Activated CD4-positive, alpha-beta memory T cell treated with anti-CD3 and anti-CD28 coated beads, Interleukin-2, amount 10 ng/mL, durations not matched to agents 7 days and 5 days (primary cell): ENCODE measurements at regions not wholly inside any gene's neighbourhood (a gene's known extent, or its start where the extent isn't known, plus 50 kb on each side); places are given as distances from the start of the nearest gene placed in this dataset.
"Not testable (repeated sequence)": the region's sequence is repeated elsewhere in the genome, so short reads cannot be mapped to it uniquely, and the experiment has no call there.

Source experiments
- CTCF ChIA-PET: fragments of 350-600 bp; sonication (Branson Sonifier 250); formaldehyde crosslinking; loops from one replicate; lab custom pipeline; 2021; ENCODE audit warnings: antibody characterized with exemption, inconsistent platforms; lab: Charles Lee
- POLR2A ChIA-PET: fragments of 350-600 bp; sonication (Branson Sonifier 250); formaldehyde crosslinking; loops from one replicate; lab custom pipeline; 2021; ENCODE audit warnings: antibody characterized with exemption; lab: Charles Lee
- DNase-seq: peaks from one replicate; pipeline ENCODE4 v3.0.0-alpha.2; 2020
- H3K27ac Mint-ChIP-seq: one replicate; pipeline ENCODE4 v1.8.0; 2021; ENCODE audit warnings: mild to moderate bottlenecking, mixed read lengths
- H3K27me3 Mint-ChIP-seq: one replicate; pipeline ENCODE4 v1.8.0; 2021; ENCODE audit warnings: mixed read lengths
- H3K36me3 Mint-ChIP-seq: one replicate; pipeline ENCODE4 v1.8.0; 2021; ENCODE audit warnings: low read depth, mixed read lengths
- H3K4me1 Mint-ChIP-seq: one replicate; pipeline ENCODE4 v1.8.0; 2021; ENCODE audit warnings: mixed read lengths
- H3K4me3 Mint-ChIP-seq: one replicate; pipeline ENCODE4 v1.8.0; 2021; ENCODE audit warnings: mild to moderate bottlenecking, mixed read lengths
- H3K9me3 Mint-ChIP-seq: one replicate; pipeline ENCODE4 v1.8.0; 2021; ENCODE audit warnings: mixed read lengths

DNA sequence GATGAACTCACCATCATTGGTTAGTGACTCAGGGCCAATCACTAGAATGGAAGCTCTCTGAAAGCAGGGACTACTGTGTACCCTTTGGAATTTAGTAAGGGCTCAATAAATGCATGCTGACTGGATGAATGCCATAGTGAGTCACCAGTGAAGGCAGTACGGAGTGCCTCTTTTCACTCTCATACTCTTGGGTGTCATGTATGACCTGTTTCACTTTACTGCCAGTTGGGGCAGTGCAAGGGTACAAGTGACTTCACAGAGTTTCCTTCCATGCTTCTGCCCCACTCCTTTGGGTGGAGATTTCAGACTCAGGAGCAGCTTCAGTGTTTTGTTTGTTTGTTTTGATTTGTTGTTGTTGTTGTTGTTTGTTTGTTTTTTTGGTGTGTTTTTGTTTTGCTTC lies 57.7 kb downstream of the SOX3 start:
- no peaks in the 10 kb centered on the region for H3K27me3 Mint-ChIP-seq
- no peak overlapping the region for H3K27ac Mint-ChIP-seq
- H3K4me3 Mint-ChIP-seq, result no peak overlapping the region
- no peaks in the 10 kb centered on the region for H3K4me1 Mint-ChIP-seq
- no peaks in the 10 kb centered on the region for H3K9me3 Mint-ChIP-seq
- POLR2A ChIA-PET, result no interaction called here
- no peaks in the 10 kb centered on the region for H3K36me3 Mint-ChIP-seq
- CTCF ChIA-PET, result no interaction called here
- no peak for DNase-seq

DNA sequence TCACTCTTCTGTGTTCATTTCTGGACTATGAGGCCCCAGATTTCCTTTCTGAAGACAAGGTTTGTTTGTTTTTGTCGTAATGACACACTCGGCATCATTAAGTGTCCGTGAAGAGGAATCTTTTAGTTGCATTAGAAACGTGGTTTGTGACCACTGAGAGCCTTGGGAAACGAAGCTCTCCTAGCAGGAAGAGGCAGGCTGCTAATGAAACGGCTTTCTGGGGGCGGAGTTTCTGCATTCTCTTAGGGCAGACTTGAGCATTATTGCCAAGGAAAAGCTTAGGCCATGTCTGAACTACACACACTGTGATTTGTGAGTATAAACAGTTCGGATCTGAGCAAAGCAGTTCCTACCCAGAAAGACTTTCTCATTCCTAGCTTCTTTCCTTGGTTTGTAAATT lies 64.0 kb downstream of the SOX3 start:
- DNase-seq, result no peak
- Mint-ChIP-seq H3K4me3 (no peak overlapping the region), H3K36me3 (no peaks in the 10 kb centered on the region), H3K9me3 (no peaks in the 10 kb centered on the region), H3K27ac (no peak overlapping the region), H3K4me1 (no peaks in the 10 kb centered on the region), H3K27me3 (no peaks in the 10 kb centered on the region)
- ChIA-PET POLR2A (no interaction called here), CTCF (no interaction called here)

DNA sequence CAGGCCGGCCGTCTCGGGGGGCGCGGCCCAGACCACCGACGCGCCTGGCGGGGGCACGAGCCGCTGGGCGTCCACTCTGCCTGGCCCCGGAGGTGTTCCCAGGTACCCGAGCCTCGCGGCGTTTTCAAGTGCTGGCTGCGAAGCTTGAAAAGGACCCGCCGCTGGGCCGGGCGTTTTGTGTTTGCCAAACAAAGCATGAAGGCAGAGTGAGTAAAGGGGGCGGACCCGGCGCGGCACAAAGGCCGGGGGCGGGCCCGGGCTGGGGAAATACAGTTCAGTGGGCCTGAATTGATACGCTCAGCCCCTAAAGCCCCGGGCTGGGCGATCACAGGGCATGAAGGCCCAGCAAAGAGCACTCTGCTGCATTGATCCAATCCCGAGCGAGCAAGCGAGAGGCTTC lies 65.4 kb downstream of the SOX3 start:
- H3K9me3 Mint-ChIP-seq, result no peaks in the 10 kb centered on the region
- H3K27me3 Mint-ChIP-seq, result no peaks in the 10 kb centered on the region
- no peak overlapping the region for H3K27ac Mint-ChIP-seq
- H3K4me3 Mint-ChIP-seq, result no peak overlapping the region
- DNase-seq, result no peak
- no peaks in the 10 kb centered on the region for H3K4me1 Mint-ChIP-seq
- POLR2A ChIA-PET, result no interaction called here
- CTCF ChIA-PET, result no interaction called here
- H3K36me3 Mint-ChIP-seq, result no peaks in the 10 kb centered on the region

DNA sequence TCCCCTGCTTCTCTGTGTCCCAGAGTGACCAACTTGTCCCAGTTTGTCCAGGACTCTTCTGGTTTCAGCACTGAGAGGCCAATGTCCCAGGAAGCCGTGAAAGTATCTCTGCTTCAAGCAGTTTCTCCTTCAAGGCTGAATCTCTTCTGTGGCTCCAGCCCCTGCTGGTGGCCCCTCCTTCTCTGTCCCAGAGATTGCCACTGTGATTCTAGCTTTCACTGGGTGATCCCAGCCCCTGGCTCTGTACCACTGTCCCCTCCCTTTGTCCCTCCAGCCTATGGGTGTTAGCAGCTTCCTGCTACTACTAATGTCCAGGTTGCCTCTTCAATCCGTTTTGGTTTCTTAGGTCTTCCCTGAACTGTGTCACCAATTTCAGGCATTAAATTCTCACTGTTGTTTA lies 70.5 kb downstream of the SOX3 start:
- DNase-seq, result no peak
- Mint-ChIP-seq H3K27me3 (no peaks in the 10 kb centered on the region), H3K27ac (no peak overlapping the region), H3K4me3 (no peak overlapping the region), H3K36me3 (no peaks in the 10 kb centered on the region), H3K9me3 (no peaks in the 10 kb centered on the region), H3K4me1 (no peaks in the 10 kb centered on the region)
- CTCF ChIA-PET, result no interaction called here
- POLR2A ChIA-PET, result no interaction called here

DNA sequence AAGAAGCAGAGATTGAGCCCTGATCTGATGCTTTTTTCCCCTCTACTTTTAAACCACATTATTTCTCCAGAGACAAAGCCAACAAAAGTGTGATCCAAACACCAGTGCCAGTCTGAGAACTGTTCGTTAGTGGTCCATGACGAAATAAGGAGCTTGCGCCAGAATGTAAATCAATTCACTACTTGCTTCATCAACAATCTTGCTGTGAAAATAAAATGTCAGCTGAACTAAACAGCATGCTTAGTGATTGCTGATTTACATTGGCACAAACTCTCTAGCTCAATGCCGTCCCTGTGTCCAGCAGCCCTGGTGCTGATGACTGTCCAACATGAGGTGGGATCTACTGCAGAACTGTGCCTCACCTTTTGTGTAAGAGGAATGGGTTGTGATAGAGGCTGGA lies 71.3 kb downstream of the SOX3 start:
- Mint-ChIP-seq H3K9me3 (no peaks in the 10 kb centered on the region), H3K27me3 (no peaks in the 10 kb centered on the region), H3K27ac (no peak overlapping the region), H3K4me1 (no peaks in the 10 kb centered on the region), H3K4me3 (no peak overlapping the region), H3K36me3 (no peaks in the 10 kb centered on the region)
- ChIA-PET POLR2A (no interaction called here), CTCF (no interaction called here)
- no peak for DNase-seq

DNA sequence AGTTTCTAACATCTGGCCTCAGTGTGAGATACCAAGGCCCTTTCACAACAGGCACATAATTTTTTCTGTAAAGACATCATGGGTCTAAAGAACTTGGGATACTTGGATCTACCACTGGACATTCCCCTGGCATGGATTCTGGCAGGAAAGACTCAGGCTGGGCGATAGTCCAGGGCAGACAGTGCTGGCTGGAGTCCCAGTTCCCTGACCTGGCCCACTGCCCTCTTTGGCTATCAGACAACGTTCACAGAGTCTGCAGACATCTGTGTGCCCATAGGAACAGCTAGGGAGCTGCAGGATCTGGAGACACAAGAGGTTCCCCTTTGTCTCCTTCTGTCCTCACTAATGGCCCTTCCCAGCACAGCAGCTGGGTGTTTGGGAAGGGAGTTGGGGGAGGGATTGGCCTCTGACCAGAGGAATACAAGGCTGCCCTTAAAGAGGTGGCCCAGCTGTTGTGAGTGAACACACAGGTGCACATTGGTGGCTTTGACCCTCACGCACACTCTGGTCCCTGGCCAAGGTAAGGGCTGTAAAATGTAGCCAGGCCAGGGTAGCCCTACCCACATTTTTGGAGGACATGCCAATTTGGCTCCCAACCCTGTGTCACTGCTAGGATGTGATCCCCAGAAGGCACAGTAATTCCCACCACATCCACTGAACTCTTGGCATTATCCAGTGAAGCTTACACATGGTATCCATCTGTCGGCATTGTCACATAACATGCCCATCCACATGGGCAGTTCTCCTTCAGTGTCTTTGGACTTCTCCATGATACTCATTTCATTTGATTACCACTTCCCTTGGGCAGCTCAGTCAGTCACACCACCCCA lies 72.3 kb downstream of the SOX3 start:
- Mint-ChIP-seq H3K4me1 (no peaks in the 10 kb centered on the region), H3K36me3 (no peaks in the 10 kb centered on the region), H3K27ac (no peak overlapping the region), H3K27me3 (no peaks in the 10 kb centered on the region), H3K4me3 (no peak overlapping the region), H3K9me3 (no peaks in the 10 kb centered on the region)
- POLR2A ChIA-PET, result no interaction called here
- no peak for DNase-seq
- CTCF ChIA-PET, result no interaction called here

DNA sequence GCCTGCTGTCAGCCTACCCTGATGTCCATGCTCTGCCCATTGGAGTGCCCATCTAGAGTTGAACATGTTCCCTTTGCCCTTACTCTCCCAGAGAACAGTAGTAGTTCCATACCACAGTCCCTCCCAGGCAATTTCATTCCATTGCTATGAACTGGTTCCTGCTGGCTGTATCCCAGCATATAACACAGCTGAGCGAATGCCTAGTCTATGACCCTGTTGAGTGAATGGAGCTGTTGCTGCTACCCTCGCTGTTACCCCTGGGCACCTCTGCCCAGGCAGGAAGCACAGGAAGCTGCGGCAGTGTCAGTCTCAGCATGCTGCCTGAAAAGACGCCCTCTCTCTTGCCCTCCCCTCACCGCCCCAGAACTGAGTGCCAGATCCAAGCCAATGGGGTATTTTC lies 73.3 kb downstream of the SOX3 start:
- no peaks in the 10 kb centered on the region for H3K9me3 Mint-ChIP-seq
- no peak overlapping the region for H3K27ac Mint-ChIP-seq
- H3K36me3 Mint-ChIP-seq, result no peaks in the 10 kb centered on the region
- CTCF ChIA-PET, result no interaction called here
- no peaks in the 10 kb centered on the region for H3K27me3 Mint-ChIP-seq
- no peak for DNase-seq
- POLR2A ChIA-PET, result no interaction called here
- no peak overlapping the region for H3K4me3 Mint-ChIP-seq
- H3K4me1 Mint-ChIP-seq, result no peaks in the 10 kb centered on the region

DNA sequence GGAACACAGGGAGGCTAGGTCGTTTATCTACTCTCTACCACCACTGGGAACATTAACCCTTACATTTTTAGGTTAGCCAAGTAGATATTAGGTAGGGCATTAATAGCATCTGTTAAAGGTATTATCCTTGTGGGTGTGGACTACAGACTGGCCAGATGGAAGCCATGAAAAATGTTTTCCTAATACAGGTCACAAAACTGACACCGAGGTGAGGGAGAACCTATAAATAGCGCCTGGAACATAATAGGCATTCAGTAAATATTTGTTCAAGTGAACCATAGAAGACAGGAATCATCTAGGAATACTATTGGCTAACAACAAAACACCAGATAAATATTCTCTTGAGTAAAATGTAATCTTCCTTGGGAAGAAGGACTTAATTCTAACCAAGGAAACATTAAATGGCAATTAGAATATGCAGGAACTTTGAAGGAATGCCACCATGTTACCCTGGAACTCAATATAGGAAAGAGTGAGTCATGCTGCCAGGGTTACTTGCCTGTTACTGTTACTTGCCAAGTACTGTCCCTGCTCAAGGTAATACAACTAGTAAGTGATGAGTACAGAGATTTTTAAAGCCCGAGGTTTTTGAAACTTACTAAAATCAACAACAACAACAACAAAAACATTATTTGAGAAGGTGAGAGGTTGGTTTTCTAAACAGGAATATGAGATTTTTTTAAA lies 79.0 kb downstream of the SOX3 start:
- no peak overlapping the region for H3K27ac Mint-ChIP-seq
- POLR2A ChIA-PET, result no interaction called here

DNA sequence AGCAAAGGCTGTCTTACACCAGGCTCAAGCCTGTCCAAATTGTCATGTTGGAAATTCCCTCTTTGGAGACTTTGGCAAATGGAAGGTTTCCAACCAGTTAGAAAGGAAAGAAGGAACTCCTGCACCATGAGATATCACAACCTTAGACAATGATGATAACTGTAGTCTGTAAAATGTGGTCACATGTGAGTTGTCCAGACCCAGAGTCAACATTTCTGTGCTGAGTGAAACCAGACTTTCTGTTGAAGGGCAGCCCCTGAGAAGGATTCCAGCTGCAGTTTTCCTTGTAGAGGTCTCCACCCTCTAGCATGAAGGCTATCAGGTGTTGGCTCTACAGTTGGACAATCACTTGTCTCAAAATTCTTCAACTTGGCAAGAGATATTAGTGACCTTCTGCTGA lies 82.4 kb downstream of the SOX3 start:
- Mint-ChIP-seq H3K27me3 (no peaks in the 10 kb centered on the region), H3K27ac (no peak overlapping the region), H3K4me1 (no peaks in the 10 kb centered on the region), H3K4me3 (no peak overlapping the region), H3K9me3 (no peaks in the 10 kb centered on the region), H3K36me3 (no peaks in the 10 kb centered on the region)
- ChIA-PET POLR2A (no interaction called here), CTCF (no interaction called here)
- DNase-seq, result no peak

More for the DNA sequence above, 79.0 kb downstream of the SOX3 start:
- Mint-ChIP-seq H3K4me3 (no peak overlapping the region), H3K9me3 (no peaks in the 10 kb centered on the region), H3K27me3 (no peaks in the 10 kb centered on the region), H3K36me3 (no peaks in the 10 kb centered on the region), H3K4me1 (no peaks in the 10 kb centered on the region)
- CTCF ChIA-PET, result no interaction called here
- DNase-seq, result no peak

DNA sequence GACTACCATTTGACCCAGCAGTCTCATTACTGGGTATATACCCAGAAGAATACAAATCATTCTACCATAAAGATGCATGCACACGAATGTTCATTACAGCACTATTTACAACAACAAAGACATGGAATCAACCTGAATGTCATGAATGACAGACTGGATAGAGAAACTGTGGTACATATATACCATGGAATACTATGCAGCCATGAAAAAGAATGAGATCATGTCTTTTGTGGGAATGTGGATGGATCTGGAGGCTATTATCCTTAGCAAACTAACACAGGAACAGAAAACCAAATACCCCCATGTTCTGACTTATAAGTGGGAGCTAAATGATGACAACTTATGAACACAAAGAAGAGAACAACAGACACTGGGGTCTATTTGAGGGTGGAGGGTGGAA lies 102.7 kb downstream of the SOX3 start:
- H3K36me3 Mint-ChIP-seq, H3K27me3 Mint-ChIP-seq, POLR2A ChIA-PET, CTCF ChIA-PET, H3K9me3 Mint-ChIP-seq, H3K27ac Mint-ChIP-seq, H3K4me1 Mint-ChIP-seq, H3K4me3 Mint-ChIP-seq, DNase-seq: not testable (repeated sequence)

DNA sequence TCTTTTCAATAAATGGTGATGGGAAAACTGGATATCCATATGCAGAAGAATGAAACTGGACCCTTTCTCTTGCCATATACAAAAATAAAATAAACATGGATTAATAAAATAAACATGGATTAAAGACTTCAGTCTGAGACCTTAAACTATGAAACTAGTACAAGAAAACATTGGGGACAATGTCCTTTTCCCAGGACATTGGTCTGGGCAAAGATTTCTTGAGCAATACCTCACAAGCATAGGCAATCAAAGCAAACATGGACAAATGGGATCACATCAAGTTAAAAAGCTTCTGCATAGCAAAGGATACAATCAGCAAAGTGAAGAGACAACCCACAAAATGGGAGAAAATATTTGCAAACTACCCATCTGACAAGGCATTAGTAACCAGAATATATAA lies 108.5 kb downstream of the SOX3 start:
- H3K36me3 Mint-ChIP-seq, H3K4me1 Mint-ChIP-seq, DNase-seq, H3K27ac Mint-ChIP-seq, CTCF ChIA-PET, H3K4me3 Mint-ChIP-seq, POLR2A ChIA-PET, H3K27me3 Mint-ChIP-seq, H3K9me3 Mint-ChIP-seq: not testable (repeated sequence)

DNA sequence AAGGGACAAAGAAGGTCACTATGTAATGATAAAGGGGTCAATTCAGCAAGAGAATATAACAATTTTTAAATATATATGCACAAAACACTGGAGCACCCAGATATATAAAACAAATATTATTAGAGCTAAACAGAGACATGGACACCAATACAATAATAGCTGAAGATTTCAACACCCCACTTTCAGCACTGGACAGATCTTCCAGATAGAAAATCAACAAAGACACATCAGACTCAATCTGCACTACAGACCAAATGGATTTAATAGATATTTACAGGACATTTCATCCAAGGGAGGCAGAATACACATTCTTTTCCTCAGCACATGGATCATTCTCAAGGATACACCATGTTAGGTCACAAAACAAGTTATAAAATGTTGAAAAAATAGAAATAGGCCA lies 111.4 kb downstream of the SOX3 start:
- Mint-ChIP-seq H3K27ac (no peak overlapping the region), H3K4me3 (no peak overlapping the region), H3K4me1 (no peaks in the 10 kb centered on the region), H3K27me3 (no peaks in the 10 kb centered on the region), H3K9me3 (no peaks in the 10 kb centered on the region), H3K36me3 (no peaks in the 10 kb centered on the region)
- ChIA-PET CTCF (no interaction called here), POLR2A (no interaction called here)
- no peak for DNase-seq

DNA sequence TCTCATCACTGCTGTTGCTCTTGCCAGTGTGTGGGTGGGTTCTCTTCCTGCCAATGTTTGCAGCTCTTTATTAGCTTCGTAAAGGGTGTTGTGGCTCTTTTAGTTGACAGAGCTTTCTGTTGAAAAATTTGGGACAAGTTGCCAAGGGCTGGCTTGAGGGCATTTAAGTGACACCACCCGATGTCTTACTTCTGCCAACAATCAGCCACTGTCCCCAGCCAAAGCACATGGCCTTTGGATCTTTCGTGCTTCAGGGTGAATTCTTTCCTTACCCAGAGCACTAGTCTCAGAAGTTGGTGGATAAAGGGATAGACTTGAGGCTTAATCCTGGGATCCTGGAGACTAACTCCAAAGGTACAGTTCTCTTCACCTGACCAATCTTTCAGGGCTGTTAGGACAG lies 113.6 kb downstream of the SOX3 start:
- ChIA-PET CTCF (no interaction called here), POLR2A (no interaction called here)
- H3K4me3 Mint-ChIP-seq, result no peak overlapping the region
- no peaks in the 10 kb centered on the region for H3K4me1 Mint-ChIP-seq
- H3K27ac Mint-ChIP-seq, result no peak overlapping the region
- no peak for DNase-seq
- no peaks in the 10 kb centered on the region for H3K27me3 Mint-ChIP-seq
- no peaks in the 10 kb centered on the region for H3K36me3 Mint-ChIP-seq
- H3K9me3 Mint-ChIP-seq, result no peaks in the 10 kb centered on the region

DNA sequence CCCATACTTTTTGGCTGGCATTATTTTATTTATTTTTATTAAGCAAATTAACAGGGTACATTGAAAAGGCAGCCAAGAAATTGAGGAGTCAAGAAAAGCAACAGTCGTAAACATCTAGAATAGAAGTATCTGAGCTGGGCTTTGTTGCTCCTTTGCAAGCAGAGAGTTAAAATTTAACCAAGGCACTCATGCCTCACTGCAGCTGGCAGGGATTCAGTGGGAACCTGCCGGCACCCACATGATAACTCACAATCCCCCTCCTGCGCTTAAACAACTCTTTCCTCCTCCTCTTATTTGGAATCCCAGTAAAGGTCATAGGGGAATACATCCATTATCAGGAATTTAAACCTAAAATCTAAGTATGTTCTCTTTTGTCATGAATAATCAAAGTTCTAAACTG lies 115.5 kb downstream of the SOX3 start:
- CTCF ChIA-PET, result no interaction called here
- POLR2A ChIA-PET, result no interaction called here
- DNase-seq, result no peak
- Mint-ChIP-seq H3K36me3 (no peaks in the 10 kb centered on the region), H3K27me3 (no peaks in the 10 kb centered on the region), H3K4me3 (no peak overlapping the region), H3K27ac (no peak overlapping the region), H3K4me1 (no peaks in the 10 kb centered on the region), H3K9me3 (no peaks in the 10 kb centered on the region)
